Astrocyte of the spinal cord (primary cell): ENCODE measurements at regions not wholly inside any gene's neighbourhood (a gene's known extent, or its start where the extent isn't known, plus 50 kb on each side); places are given as distances from the start of the nearest gene placed in this dataset.
"Not testable (repeated sequence)": the region's sequence is repeated elsewhere in the genome, so short reads cannot be mapped to it uniquely, and the experiment has no call there.

Source experiments
- DNase-seq: peaks from one replicate; pipeline ENCODE4 v3.0.0; 2011; ENCODE audit warnings: low read depth, low spot score
- H3K4me3 ChIP-seq: 2 replicates; pipeline ENCODE4 v1.5.1; 2011; ENCODE audit warnings: low read depth, mild to moderate bottlenecking, low read length, moderate library complexity
- CTCF ChIP-seq: IDR thresholded peaks from 2 replicates; pipeline ENCODE4 v1.5.1; 2012; ENCODE audit warnings: low read depth, mild to moderate bottlenecking, low read length, inconsistent platforms
- in situ Hi-C: cut with HindIII; loops from 2 replicates; pipeline ENCODE4 v1.10.0; 2017; ENCODE audit warnings: low sequenced_read_pairs

DNA sequence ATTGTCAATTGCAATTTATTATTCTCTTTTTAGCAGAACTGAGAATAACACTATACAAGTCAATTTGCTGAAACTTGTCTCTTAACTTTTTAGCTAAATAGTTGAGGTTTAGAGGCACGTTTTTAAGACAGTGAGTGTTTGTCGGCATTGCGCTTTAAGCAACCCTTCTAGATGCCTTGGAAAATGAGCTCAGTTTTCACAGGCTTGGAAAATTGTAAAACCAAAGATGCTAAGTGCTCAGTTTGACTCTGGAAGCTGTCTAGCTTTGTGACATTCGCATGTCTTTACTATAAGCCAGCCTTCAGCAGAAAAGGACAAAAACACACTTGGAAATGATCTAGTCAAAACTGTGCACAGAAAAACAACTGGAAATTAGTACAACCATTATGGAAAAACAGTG lies 500.4 kb downstream of the NEBL start:
- in situ Hi-C loops, result no loop called here
- no peak for TF ChIP-seq CTCF
- no peak overlapping the region for H3K4me3 ChIP-seq
- no peak for DNase-seq

DNA sequence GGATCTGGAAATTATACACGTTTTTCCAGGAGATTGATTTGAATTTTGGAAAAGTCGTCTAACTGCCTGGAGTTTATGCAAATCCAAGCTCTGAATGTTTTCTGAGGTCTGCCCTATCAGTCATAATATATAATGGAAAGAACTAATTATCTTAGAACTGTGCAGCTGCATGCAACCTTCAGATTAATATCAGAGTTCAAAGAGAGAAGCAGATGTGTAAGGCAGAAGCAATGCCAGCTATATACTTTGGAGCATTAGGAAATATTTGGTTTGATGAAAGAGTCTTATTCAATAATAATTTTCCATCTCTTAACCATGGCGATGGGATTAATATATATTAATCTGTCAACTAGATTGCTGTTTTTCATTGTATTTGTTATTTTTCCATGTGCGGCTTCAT lies 500.9 kb downstream of the NEBL start:
- in situ Hi-C loops, result no loop called here
- DNase-seq, result no peak
- TF ChIP-seq CTCF, result no peak
- no peak overlapping the region for H3K4me3 ChIP-seq

GRCh38 chr10:20391629-20392028 lies 505.5 kb downstream of the NEBL start:
- no peak overlapping the region for H3K4me3 ChIP-seq
- no peak for DNase-seq
- in situ Hi-C loops, result no loop called here
- no peak for TF ChIP-seq CTCF

DNA sequence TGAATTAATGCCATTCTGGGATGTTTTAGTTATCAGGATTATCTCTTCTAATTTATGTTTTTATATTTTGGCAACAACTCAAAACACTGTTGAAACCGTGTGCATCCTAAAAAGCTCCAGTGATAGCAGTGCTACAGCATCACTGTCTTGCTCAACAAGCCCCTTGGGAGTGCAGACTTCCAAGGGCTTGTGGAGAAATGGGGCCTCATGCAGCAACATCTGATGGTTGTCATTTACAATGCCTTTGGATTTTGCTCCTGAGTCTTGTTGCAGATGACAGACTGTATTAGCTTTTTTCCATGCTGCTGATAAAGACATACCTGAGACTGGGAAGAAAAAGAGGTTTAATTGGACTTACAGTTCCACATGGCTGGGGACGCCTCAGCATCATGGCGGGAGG lies 515.4 kb downstream of the NEBL start:
- in situ Hi-C loops, result no loop called here
- H3K4me3 ChIP-seq, result no peak overlapping the region
- TF ChIP-seq CTCF, result no peak
- DNase-seq, result no peak

GRCh38 chr10:20380401-20380800 lies 516.7 kb downstream of the NEBL start:
- in situ Hi-C loops, result no loop called here
- DNase-seq, result no peak
- TF ChIP-seq CTCF, result no peak
- no peak overlapping the region for H3K4me3 ChIP-seq

DNA sequence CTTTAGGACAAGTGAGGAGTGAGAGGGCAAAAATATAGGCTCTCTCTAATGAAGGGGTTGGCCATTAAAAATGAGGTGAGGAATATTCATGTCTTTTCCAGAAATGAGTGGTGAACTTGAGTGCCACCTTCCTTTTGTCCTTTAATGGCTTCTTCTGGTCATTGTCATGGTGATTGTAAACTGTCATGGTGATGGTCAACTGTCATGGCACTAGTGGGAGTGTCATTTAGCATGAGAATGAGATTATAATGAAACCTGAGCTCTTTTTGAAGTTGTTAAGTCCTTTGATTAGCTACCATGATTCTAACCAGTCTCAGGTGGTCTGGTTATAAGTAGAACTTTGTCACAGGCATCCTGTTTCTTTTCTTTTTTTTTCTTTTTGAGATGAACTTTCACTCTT lies 524.4 kb downstream of the NEBL start:
- DNase-seq, result no peak
- in situ Hi-C loops, result no loop called here
- no peak for TF ChIP-seq CTCF
- no peak overlapping the region for H3K4me3 ChIP-seq

GRCh38 chr10:20370977-20371533 lies 526.1 kb downstream of the NEBL start:
- H3K4me3 ChIP-seq, in situ Hi-C loops, DNase-seq: not testable (repeated sequence)
